GM19023 (cell line): ENCODE measurements at regions not wholly inside any gene's neighbourhood (a gene's known extent, or its start where the extent isn't known, plus 50 kb on each side); places are given as distances from the start of the nearest gene placed in this dataset.
A peak's percentile ranks its signal among the peaks of the same experiment; 100 is the strongest.

ENCODE experiments used
- ATAC-seq: cut with Tn5 transposase; IDR thresholded peaks from one replicate; pipeline ENCODE4 v1.9.1; 2021; ENCODE audit warnings: mild to moderate bottlenecking, moderate library complexity; ENCODE audit not compliant: unreplicated experiment

- ATAC-seq, result no peak
Observed at GRCh38 chr1:224486801-224487583, 52.4 kb upstream of the WDR26 start.

GRCh38 chr1:224488806-224489499 lies 54.4 kb upstream of the WDR26 start:
- ATAC-seq, result peak; percentile 65

DNA sequence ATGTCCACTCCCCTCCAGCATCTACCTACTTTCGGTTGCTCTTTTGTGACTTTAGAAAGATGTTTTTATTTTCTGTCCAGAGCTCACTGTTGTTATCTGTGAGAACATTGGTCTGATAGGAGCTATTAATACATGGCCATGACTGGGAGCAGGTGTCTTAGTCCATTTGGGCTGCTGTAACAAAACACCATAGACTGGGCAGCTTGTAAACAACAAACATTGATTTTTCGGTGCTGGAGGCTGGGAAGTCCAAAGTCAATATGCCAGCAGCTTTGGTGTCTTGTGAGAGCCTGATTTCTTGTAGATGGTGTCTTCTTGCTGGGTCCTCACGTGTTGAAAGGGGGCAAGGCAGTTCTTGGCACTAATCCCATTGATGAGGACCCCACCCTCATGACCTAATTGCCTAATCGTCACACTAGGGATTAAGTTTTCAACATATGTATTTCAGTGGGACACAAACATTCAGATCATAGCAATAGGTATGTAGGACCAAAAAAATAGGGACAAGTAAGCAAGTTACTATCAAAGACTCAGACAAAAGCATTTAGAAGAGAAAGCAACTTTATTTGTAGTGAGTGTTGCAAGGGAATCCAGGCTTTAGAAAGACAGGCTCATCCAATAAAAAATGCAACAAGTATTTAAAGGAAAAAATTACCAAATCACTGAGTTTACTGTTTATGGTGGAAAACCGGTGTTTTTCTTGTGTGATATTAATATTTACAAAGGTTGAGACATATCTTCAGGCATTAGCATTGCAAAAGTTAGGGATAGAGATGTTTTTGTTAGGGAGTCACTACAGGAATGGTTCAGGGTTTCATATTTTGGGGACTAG lies 55.2 kb upstream of the WDR26 start:
- ATAC-seq, result peak; percentile 27

DNA sequence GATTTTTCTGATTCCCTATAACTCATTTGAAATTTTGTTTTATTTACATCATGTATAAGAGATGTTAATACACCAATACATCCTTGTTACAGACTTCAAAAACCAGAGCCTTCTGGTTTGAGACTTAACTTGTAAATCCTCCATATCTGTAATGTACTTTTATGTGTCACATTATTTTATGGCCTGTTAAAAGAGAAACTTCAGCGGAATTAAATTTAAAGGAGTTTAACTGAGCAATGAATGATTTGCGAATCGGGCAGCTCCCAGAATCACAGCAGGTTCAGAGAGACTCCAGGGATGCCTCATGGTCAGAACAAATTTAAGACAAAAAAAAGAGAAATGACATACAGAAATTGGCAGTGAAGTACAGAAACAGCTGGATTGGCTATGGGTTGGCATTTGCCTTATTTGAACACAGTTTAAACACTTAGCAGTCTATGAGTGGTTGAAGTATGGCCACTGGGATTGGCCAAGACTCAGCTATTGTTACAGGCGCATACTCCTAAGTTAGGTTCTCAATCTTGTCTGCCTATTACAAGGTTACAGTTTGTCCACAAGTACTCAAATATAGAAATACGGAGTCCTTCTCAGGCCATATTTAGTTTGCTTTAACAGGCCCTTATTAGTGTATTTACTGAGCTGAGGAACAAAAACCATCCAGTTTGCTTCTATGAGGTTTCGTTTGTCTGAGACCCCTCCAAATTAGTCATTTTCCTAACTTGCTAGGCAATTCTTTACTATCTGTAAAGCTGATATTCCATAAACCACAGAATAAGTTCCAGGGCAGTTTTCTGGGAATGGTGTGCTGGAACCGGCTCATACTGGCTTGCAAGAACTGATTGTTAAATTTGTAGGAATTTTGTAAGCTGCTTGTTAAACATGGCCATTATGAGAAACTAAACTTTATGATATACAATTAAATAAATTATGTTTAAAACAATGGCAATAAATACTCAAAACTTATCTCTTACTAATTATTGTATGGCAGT lies 56.2 kb upstream of the WDR26 start:
- no peak for ATAC-seq

- ATAC-seq, result no peak
Observed at GRCh38 chr1:224492015-224492414, 57.4 kb upstream of the WDR26 start.

- no peak for ATAC-seq
Observed at GRCh38 chr1:224492632-224493031, 58.0 kb upstream of the WDR26 start.

DNA sequence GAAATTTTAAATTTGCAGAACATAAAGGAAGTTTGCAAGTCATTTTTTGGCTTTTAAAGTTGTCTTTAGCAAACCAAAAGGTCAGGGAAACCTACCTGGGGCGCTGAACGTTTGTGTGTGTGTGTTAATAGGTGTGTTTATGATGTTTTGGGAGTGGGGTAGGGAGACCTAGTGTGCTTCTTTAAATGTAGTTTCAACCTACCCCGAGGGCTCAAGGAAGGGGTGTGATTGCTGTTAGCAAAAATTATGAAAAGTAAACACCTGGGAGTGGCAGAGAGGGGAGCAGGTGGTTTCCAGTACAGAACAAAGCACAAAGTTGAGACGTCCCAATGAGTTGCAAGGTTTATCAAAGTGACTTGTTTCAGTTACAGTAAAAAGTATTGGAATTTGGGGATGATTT lies 58.7 kb upstream of the WDR26 start:
- no peak for ATAC-seq

DNA sequence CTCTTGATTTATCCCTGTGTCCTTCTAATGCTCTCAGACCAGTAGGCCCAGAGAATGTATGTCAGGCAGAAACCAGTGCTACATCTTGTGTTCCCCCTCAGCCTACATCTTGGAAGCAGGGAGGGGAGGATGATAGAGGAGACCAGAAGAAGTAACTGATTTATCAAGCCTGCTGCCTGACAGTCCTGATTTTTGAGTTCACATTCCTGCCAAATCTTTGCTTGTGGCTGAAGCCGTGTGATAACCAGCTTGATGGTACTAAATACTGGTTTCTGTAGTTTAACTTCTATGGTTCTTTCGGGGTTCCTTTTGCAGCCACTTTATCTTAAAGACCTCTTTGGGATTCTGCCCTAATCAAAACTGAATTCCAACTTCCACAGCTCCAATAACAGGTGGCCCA lies 59.7 kb upstream of the WDR26 start:
- ATAC-seq, result no peak

GRCh38 chr1:224495866-224496265 lies 61.3 kb upstream of the WDR26 start:
- ATAC-seq, result no peak

- ATAC-seq, result no peak
Observed at GRCh38 chr1:224496826-224497225, 62.2 kb upstream of the WDR26 start.

- ATAC-seq, result peak; percentile 95
Observed at GRCh38 chr1:224497714-224498573, 63.3 kb upstream of the WDR26 start.

DNA sequence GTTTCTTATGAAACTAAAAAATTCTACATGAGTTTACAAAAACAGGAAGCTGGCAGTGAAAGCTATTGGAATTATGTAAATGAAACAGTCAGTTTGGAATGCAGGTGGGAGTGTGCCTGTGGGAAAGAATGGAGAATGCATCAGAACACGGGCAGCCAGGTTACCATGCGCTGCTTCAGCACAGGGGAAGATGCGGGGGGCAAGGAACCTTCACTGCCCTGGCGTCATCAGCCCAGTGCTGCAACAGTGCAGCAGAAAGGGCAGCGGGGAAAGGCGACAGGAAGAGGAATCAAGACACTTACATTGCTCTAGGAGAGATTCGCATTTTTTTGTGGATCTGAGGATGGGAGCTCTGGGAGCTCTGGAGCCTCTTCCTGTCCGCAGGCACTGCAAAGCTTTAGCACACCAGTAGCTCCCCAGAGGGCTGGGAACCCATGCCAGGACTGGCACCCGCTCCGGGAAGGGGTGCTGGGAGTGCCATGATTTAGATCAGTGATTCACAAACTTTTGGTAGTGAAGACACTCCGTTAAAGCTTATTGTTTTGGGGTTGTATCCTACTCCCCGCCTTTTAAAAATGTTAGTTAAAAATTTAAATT lies 64.1 kb upstream of the WDR26 start:
- ATAC-seq, result no peak

DNA sequence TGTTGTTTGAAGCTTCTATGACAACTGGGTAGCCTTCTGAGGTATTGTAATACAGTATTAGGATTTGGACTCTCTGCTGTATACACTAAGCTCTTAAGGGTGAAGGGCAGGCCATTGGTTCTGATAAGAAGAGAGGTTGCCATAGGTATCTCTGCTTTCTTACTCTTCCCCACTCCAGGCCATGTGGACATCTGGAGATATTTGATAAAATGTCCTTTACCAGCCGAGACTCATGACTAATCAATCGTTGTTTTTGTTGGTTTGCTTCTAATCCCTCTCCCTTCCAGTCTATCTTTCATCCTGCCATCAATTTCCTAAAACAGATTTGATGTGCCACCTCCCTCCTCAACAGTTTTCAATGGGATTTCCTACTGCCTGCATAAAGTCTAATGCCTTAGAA lies 64.6 kb upstream of the WDR26 start:
- ATAC-seq, result no peak

DNA sequence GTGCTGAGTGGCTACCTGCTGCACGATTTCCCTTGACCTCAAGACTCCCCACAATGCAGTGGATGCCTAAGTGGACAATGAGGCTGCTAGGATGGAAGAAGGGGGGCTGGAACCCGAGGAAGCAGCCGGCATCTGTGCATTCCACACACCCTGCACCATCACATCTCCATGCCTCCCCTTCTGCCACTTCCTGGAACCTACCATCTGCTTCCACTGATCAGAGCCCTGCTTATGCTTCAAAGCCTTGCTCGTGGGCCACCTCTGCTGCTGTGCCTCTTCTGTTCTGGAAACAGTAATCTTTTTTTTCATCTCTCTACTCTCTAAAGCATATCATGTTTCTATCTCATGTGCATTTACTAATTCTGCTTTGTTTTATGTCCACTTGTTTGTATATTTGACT lies 66.2 kb upstream of the WDR26 start:
- ATAC-seq, result no peak

DNA sequence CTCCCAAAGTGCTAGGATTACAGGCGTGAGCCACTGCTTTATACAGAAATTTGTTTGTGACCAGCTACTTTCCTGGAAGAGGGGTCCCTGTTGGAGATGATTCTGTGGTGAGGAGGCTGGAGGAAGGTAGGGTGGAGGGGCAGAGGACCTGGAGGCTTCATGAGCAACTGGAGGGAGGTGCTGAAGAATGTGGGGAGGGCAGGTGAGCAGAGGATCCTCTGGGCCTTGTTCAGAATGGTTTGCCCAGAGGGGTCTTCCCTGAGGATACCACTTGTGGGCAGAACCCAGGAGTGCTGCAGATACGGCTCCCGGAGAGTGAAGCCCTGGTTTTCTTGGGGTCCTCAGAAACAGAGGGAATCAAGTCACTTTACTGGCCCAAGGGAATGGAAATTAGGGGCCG lies 67.2 kb upstream of the WDR26 start:
- ATAC-seq, result no peak

GRCh38 chr1:224502459-224503160 lies 68.0 kb upstream of the WDR26 start:
- ATAC-seq, result no peak

GRCh38 chr1:224503161-224504118 lies 68.8 kb upstream of the WDR26 start:
- peak; percentile 93 for ATAC-seq
